H9 (cell line): ENCODE measurements at regions not wholly inside any gene's neighbourhood (a gene's known extent, or its start where the extent isn't known, plus 50 kb on each side); places are given as distances from the start of the nearest gene placed in this dataset.

ENCODE experiments used
- DNase-seq: peaks from one replicate; pipeline ENCODE4 v3.0.0-alpha.2; 2017
- H2AFZ ChIP-seq: one replicate; pipeline ENCODE4 v1.6.1; 2013; ENCODE audit warnings: mild to moderate bottlenecking, low read length, control low read depth, moderate library complexity
- H2AK5ac ChIP-seq: 2 replicates; pipeline ENCODE4 v1.6.1; 2013; ENCODE audit warnings: low read length, control low read depth, mixed read lengths; ENCODE audit not compliant: insufficient read length
- H2BK120ac ChIP-seq: one replicate; pipeline ENCODE4 v1.6.1; 2013; ENCODE audit warnings: low read depth, mild to moderate bottlenecking, low read length, control low read depth, inconsistent platforms; ENCODE audit not compliant: poor library complexity, severe bottlenecking
- H2BK12ac ChIP-seq: 2 replicates; pipeline ENCODE4 v1.6.1; 2013; ENCODE audit warnings: low read length, control low read depth, mixed read lengths, low read depth; ENCODE audit not compliant: insufficient read length
- H2BK15ac ChIP-seq: 2 replicates; pipeline ENCODE4 v1.6.1; 2013; ENCODE audit warnings: low read depth, low read length, control low read depth
- H2BK20ac ChIP-seq: one replicate; pipeline ENCODE4 v1.6.1; 2013; ENCODE audit warnings: low read depth, mild to moderate bottlenecking, low read length, control low read depth, inconsistent platforms; ENCODE audit not compliant: poor library complexity, severe bottlenecking
- H2BK5ac ChIP-seq: 2 replicates; pipeline ENCODE4 v1.6.1; 2013; ENCODE audit warnings: low read length, control low read depth, mixed read lengths; ENCODE audit not compliant: insufficient read length
- H3K14ac ChIP-seq: 2 replicates; pipeline ENCODE4 v1.6.1; 2013; ENCODE audit warnings: low read length, control low read depth; ENCODE audit not compliant: insufficient read depth
- H3K18ac ChIP-seq: 2 replicates; pipeline ENCODE4 v1.6.1; 2013; ENCODE audit warnings: low read depth, mild to moderate bottlenecking, mixed read lengths, low read length, control low read depth; ENCODE audit not compliant: insufficient read length
- H3K23ac ChIP-seq: 2 replicates; pipeline ENCODE4 v1.6.1; 2013; ENCODE audit warnings: low read length, control low read depth, mixed read lengths, low read depth; ENCODE audit not compliant: insufficient read length
- H3K23me2 ChIP-seq: 2 replicates; pipeline ENCODE4 v1.6.1; 2013; ENCODE audit warnings: low read depth, mild to moderate bottlenecking, mixed read lengths, low read length, control low read depth; ENCODE audit not compliant: insufficient read length, poor library complexity, severe bottlenecking
- H3K27ac ChIP-seq: 2 replicates; pipeline ENCODE4 v1.5.1; 2013; ENCODE audit warnings: low read length, control low read depth, mixed read lengths, low read depth; ENCODE audit not compliant: insufficient read length
- H3K27me3 ChIP-seq: 2 replicates; pipeline ENCODE4 v1.6.1; 2013; ENCODE audit warnings: low read length, control low read depth, inconsistent platforms; ENCODE audit not compliant: insufficient read depth
- H3K4ac ChIP-seq: 2 replicates; pipeline ENCODE4 v1.6.1; 2013; ENCODE audit warnings: low read depth, mild to moderate bottlenecking, control low read depth, inconsistent platforms, low read length, moderate library complexity
- H3K4me1 ChIP-seq: 2 replicates; pipeline ENCODE4 v1.6.1; 2013; ENCODE audit warnings: low read length, control low read depth, inconsistent platforms; ENCODE audit not compliant: insufficient read depth
- H3K4me2 ChIP-seq: 2 replicates; pipeline ENCODE4 v1.6.1; 2013; ENCODE audit warnings: low read length, control low read depth, mixed read lengths; ENCODE audit not compliant: insufficient read length, insufficient read depth
- H3K56ac ChIP-seq: 2 replicates; pipeline ENCODE4 v1.6.1; 2013; ENCODE audit warnings: low read depth, mild to moderate bottlenecking, mixed read lengths, low read length, control low read depth; ENCODE audit not compliant: insufficient read length
- H3K79me1 ChIP-seq: 2 replicates; pipeline ENCODE4 v1.6.1; 2013; ENCODE audit warnings: low read depth, mild to moderate bottlenecking, moderate library complexity, low read length, control low read depth, inconsistent platforms; ENCODE audit not compliant: insufficient read depth, poor library complexity, severe bottlenecking
- H3K79me2 ChIP-seq: 2 replicates; pipeline ENCODE4 v1.6.1; 2013; ENCODE audit warnings: low read length, control low read depth, inconsistent platforms; ENCODE audit not compliant: insufficient read depth
- H3K9ac ChIP-seq: 2 replicates; pipeline ENCODE4 v1.6.1; 2013; ENCODE audit warnings: low read length, control low read depth, mixed read lengths; ENCODE audit not compliant: insufficient read length; ENCODE audit errors: extremely low read depth
- H3K9me3 ChIP-seq: one replicate; pipeline ENCODE4 v1.6.1; 2013; ENCODE audit warnings: low read depth, low read length, inconsistent platforms; ENCODE audit not compliant: control insufficient read depth
- H3T11ph ChIP-seq: one replicate; pipeline ENCODE4 v1.6.1; 2013; ENCODE audit warnings: mild to moderate bottlenecking, low read length, control low read depth, inconsistent platforms
- H4K20me1 ChIP-seq: one replicate; pipeline ENCODE4 v1.6.1; 2013; ENCODE audit not compliant: control insufficient read depth, insufficient read length, insufficient read depth
- H4K5ac ChIP-seq: 2 replicates; pipeline ENCODE4 v1.6.1; 2013; ENCODE audit warnings: low read depth, mild to moderate bottlenecking, mixed read lengths, low read length, control low read depth; ENCODE audit not compliant: insufficient read length
- H4K8ac ChIP-seq: replicated peaks from 2 replicates; pipeline ENCODE4 v1.6.1; 2013; ENCODE audit warnings: low read length, control low read depth, mixed read lengths, low read depth; ENCODE audit not compliant: insufficient read length
- H4K91ac ChIP-seq: 2 replicates; pipeline ENCODE4 v1.6.1; 2013; ENCODE audit warnings: low read depth, mild to moderate bottlenecking, moderate library complexity, mixed read lengths, low read length, control low read depth; ENCODE audit not compliant: insufficient read length
- H3K27ac Mint-ChIP-seq, 3 experiments: 2 replicates in 2 of 3; 3 replicates in 1 of 3; pipeline ENCODE4 v1.8.0; 2020 to 2021; ENCODE audit warnings: mixed read lengths in 3 of 3, mild to moderate bottlenecking in 1 of 3, moderate library complexity in 1 of 3
- H3K27me3 Mint-ChIP-seq: 2 replicates; pipeline ENCODE4 v1.8.0; 2021; ENCODE audit warnings: low read depth, mild to moderate bottlenecking, moderate library complexity, mixed read lengths
- H3K36me3 Mint-ChIP-seq, 3 experiments: 2 replicates in 2 of 3; 3 replicates in 1 of 3; pipeline ENCODE4 v1.8.0; 2020 to 2021; ENCODE audit warnings: low read depth in 3 of 3, mixed read lengths in 3 of 3; ENCODE audit not compliant: insufficient read depth in 1 of 3
- H3K4me1 Mint-ChIP-seq, 2 experiments: 2 replicates each; pipeline ENCODE4 v1.8.0; 2020; ENCODE audit warnings: mixed read lengths in 2 of 2
- H3K4me3 Mint-ChIP-seq, 2 experiments: 2 replicates in 1 of 2; 3 replicates in 1 of 2; pipeline ENCODE4 v1.8.0; 2020 to 2021; ENCODE audit warnings: mild to moderate bottlenecking in 2 of 2, mixed read lengths in 2 of 2, moderate library complexity in 1 of 2
- H3K9me3 Mint-ChIP-seq, 2 experiments: 2 replicates in 1 of 2; 3 replicates in 1 of 2; pipeline ENCODE4 v1.8.0; 2020; ENCODE audit warnings: mild to moderate bottlenecking in 2 of 2, mixed read lengths in 2 of 2, moderate library complexity in 1 of 2
- WGBS: extraction: QIAGEN DNeasy Blood & Tissue Kit; methylation state at CpG from one replicate; pipeline ENCODE4 v1.1.7; 2013; ENCODE audit warnings: missing lambda C conversion rate, low lambda C conversion rate, mixed read lengths; ENCODE audit not compliant: insufficient read length; ENCODE audit errors: extremely low coverage; 5-methylcytosine and 5-hydroxymethylcytosine counted together
- TF ChIP-seq, protein P1 (sequence below): fragments of 200-600 bp; sonication (generic); conservative IDR thresholded peaks from 3 replicates; pipeline ENCODE4 v1.8.0; 2021; ENCODE audit warnings: antibody characterized with exemption, mild to moderate bottlenecking

DNA sequence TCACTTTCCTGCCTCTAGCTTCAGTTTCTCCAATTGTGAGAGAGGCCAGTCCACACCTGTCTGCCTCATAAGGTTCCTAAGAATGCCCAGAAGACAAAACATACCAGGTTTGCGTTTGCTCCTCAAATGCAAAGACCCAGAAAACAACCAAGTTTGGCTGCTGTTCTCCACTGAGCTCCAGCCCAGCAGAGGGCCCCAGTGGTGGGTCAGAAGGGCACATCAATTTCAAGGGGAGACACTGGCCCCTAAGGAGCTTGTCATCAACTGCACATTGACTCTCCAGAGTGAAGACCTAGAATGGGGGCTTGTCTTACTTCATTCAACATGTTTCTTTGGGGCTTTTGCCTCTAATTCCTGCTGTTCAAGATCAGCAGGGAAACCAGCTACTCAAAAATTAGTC is 127.9 kb upstream of the SLC6A11 start:
- Mint-ChIP-seq H3K27me3 (peaks cover 16% of the 10 kb centered on the region), H3K9me3 (no peaks in the 10 kb centered on the region), H3K4me3 (no peak overlapping the region), H3K4me1 (peaks cover 0 to 2% of the 10 kb centered on the region in 2 experiments; a peak in 1 of 4 replicates), H3K36me3 (no peaks in the 10 kb centered on the region), H3K27ac (no peak overlapping the region)
- Histone ChIP-seq H3K23ac (no peak overlapping the region), H4K5ac (no peak overlapping the region), H3K4me2 (no peak overlapping the region), H4K8ac (no peak overlapping the region), H2BK12ac (no peak overlapping the region), H3K18ac (no peak overlapping the region), H2BK5ac (no peak overlapping the region), H3K14ac (no peak overlapping the region), H4K20me1 (no peaks in the 10 kb centered on the region), H3K9ac (no peak overlapping the region), H3K79me2 (no peaks in the 10 kb centered on the region), H4K91ac (no peak overlapping the region), H3K79me1 (no peaks in the 10 kb centered on the region), H3K56ac (no peak overlapping the region), H2BK120ac (no peak overlapping the region), H3T11ph (no peak overlapping the region), H2BK20ac (no peak overlapping the region), H2BK15ac (no peak overlapping the region), H3K4ac (no peak overlapping the region), H2AK5ac (no peak overlapping the region), H2AFZ (no peak overlapping the region), H3K23me2 (no peaks in the 10 kb centered on the region), H3K27ac (no peak overlapping the region), H3K4me1 (no peaks in the 10 kb centered on the region), H3K9me3 (no peaks in the 10 kb centered on the region), H3K27me3 (no peaks in the 10 kb centered on the region)
- WGBS = no CpG with 5 or more reads among the region's 1 CpG
- TF ChIP-seq, protein P1, sequence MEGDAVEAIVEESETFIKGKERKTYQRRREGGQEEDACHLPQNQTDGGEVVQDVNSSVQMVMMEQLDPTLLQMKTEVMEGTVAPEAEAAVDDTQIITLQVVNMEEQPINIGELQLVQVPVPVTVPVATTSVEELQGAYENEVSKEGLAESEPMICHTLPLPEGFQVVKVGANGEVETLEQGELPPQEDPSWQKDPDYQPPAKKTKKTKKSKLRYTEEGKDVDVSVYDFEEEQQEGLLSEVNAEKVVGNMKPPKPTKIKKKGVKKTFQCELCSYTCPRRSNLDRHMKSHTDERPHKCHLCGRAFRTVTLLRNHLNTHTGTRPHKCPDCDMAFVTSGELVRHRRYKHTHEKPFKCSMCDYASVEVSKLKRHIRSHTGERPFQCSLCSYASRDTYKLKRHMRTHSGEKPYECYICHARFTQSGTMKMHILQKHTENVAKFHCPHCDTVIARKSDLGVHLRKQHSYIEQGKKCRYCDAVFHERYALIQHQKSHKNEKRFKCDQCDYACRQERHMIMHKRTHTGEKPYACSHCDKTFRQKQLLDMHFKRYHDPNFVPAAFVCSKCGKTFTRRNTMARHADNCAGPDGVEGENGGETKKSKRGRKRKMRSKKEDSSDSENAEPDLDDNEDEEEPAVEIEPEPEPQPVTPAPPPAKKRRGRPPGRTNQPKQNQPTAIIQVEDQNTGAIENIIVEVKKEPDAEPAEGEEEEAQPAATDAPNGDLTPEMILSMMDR = peak; percentile 46
- peak; percentile 43 for DNase-seq
